HCT116 (cell line): ENCODE measurements at regions not wholly inside any gene's neighbourhood (a gene's known extent, or its start where the extent isn't known, plus 50 kb on each side); places are given as distances from the start of the nearest gene placed in this dataset.

Experiments used
- ATAC-seq: fragments of 200-7000 bp; cut with Tn5 transposase; 2 replicates; pipeline ENCODE4 v1.9.1; 2020; ENCODE audit warnings: mild to moderate bottlenecking, moderate library complexity
- BruUV-seq: library from RNA; stranded (reverse); fragments of 400-500 nt; replicated peaks from 2 replicates; lab custom pipeline; 2021; lab: Mats Ljungman, UMichigan
- CTCF ChIA-PET: fragments of 300-600 bp; sonication (Branson Sonifier 250); formaldehyde crosslinking; loops from one replicate; lab custom pipeline; 2021; ENCODE audit warnings: antibody characterized with exemption; lab: Charles Lee
- POLR2A ChIA-PET: fragments of 300-600, 350-600 bp; sonication (Branson Sonifier 250); formaldehyde crosslinking; loops from one replicate; lab custom pipeline; 2021; ENCODE audit warnings: antibody characterized with exemption; lab: Charles Lee
- RAD21 ChIA-PET, 2 experiments: fragments of 300-600 bp; sonication (Branson Sonifier 250); formaldehyde crosslinking; loops; one replicate each; lab custom pipeline; 2023; ENCODE audit warnings: low total read pairs in 2 of 2; ENCODE audit not compliant: uncharacterized antibody in 2 of 2, unreplicated experiment in 2 of 2, low non-redundant PET in 1 of 2; lab: Charles Lee
- DNase-seq: peaks from one replicate; pipeline ENCODE4 v3.0.0-alpha.2; 2010; ENCODE audit warnings: low read depth, low spot score
- H2AFZ ChIP-seq: fragments of 200-600 bp; shearing (Covaris generic), sonication (generic); 2 replicates; pipeline ENCODE4 v1.6.1; 2017; ENCODE audit warnings: low read depth, mixed run types, mixed read lengths, antibody characterized with exemption, low read length; ENCODE audit not compliant: poor library complexity, severe bottlenecking
- H3K27ac ChIP-seq: 2 replicates; pipeline ENCODE4 v1.5.1; 2012; ENCODE audit warnings: low read depth, low read length
- H3K27me3 ChIP-seq: fragments of 200-600 bp; sonication (generic); 2 replicates; pipeline ENCODE4 v1.6.1; 2016; ENCODE audit warnings: mixed run types, low read length, mixed read lengths; ENCODE audit not compliant: insufficient read depth
- H3K36me3 ChIP-seq, 2 experiments: fragments of 200-500 bp in 1 of 2; fragments of 200-600 bp in 1 of 2; sonication (Bioruptor generic) in 1 of 2; sonication (generic) in 1 of 2; 2 replicates each; pipeline versions ENCODE4 v1.5.1 to v1.6.1; 2014 to 2016; ENCODE audit warnings: low read length in 2 of 2, inconsistent platforms in 1 of 2, mixed read lengths in 1 of 2, mixed run types in 1 of 2; ENCODE audit not compliant: insufficient read depth in 2 of 2, control insufficient read depth in 1 of 2
- H3K4me1 ChIP-seq, 2 experiments: fragments of 200-600 bp in 1 of 2; sonication (generic) in 1 of 2; 2 replicates each; pipeline versions ENCODE4 v1.5.1 to v1.6.1; 2012 to 2017; ENCODE audit warnings: low read length in 2 of 2, inconsistent platforms in 1 of 2, mild to moderate bottlenecking in 1 of 2, mixed read lengths in 1 of 2, mixed run types in 1 of 2, moderate library complexity in 1 of 2; ENCODE audit not compliant: insufficient read depth in 2 of 2, control insufficient read depth in 1 of 2
- H3K4me2 ChIP-seq: fragments of 200-600 bp; sonication (generic); 2 replicates; pipeline ENCODE4 v1.6.1; 2017; ENCODE audit warnings: mixed run types, low read length, mixed read lengths
- H3K4me3 ChIP-seq, 2 experiments: fragments of 200-600 bp in 1 of 2; sonication (generic) in 1 of 2; replicated peaks in 1 of 2; 2 replicates each; pipeline ENCODE4 v1.5.1; 2011 to 2016; ENCODE audit warnings: low read length in 2 of 2, control low read depth in 1 of 2, low read depth in 1 of 2, mild to moderate bottlenecking in 1 of 2, mixed read lengths in 1 of 2, mixed run types in 1 of 2
- H3K79me2 ChIP-seq: fragments of 200-600 bp; sonication (generic); 2 replicates; pipeline ENCODE4 v1.6.1; 2017; ENCODE audit warnings: mild to moderate bottlenecking, mixed run types, low read length, moderate library complexity, mixed read lengths; ENCODE audit not compliant: insufficient read depth
- H3K9ac ChIP-seq: fragments of 200-600 bp; sonication (generic); 2 replicates; pipeline ENCODE4 v1.6.1; 2016; ENCODE audit warnings: low read length, mixed read lengths
- H3K9me2 ChIP-seq: fragments of 200-600 bp; sonication (generic), shearing (Covaris generic); 2 replicates; pipeline ENCODE4 v1.6.1; 2017; ENCODE audit warnings: mixed run types, mild to moderate bottlenecking, moderate library complexity; ENCODE audit not compliant: insufficient read depth
- H3K9me3 ChIP-seq, 2 experiments: fragments of 200-500 bp in 1 of 2; fragments of 200-600 bp in 1 of 2; sonication (Bioruptor generic) in 1 of 2; sonication (generic) in 1 of 2; 2 replicates each; pipeline ENCODE4 v1.6.1; 2014 to 2017; ENCODE audit warnings: low read length in 2 of 2, mixed read lengths in 2 of 2, inconsistent platforms in 1 of 2, low read depth in 1 of 2, mild to moderate bottlenecking in 1 of 2, mixed run types in 1 of 2, moderate library complexity in 1 of 2; ENCODE audit not compliant: control insufficient read depth in 1 of 2, insufficient read depth in 1 of 2
- H4K20me1 ChIP-seq: fragments of 200-600 bp; sonication (generic), shearing (Covaris generic); 2 replicates; pipeline ENCODE4 v1.6.1; 2017; ENCODE audit warnings: mixed run types, mild to moderate bottlenecking, moderate library complexity; ENCODE audit not compliant: insufficient read depth
- CBX3 ChIP-seq: IDR thresholded peaks from 2 replicates; pipeline ENCODE4 v1.6.1; 2012; ENCODE audit warnings: low read depth
- EGR1 ChIP-seq: IDR thresholded peaks from 2 replicates; pipeline ENCODE4 v1.6.1; 2012; ENCODE audit warnings: low read depth
- JUND ChIP-seq: IDR thresholded peaks from 2 replicates; pipeline ENCODE4 v1.6.1; 2012
- MAX ChIP-seq: IDR thresholded peaks from 2 replicates; pipeline ENCODE4 v1.6.1; 2012
- POLR2AphosphoS5 ChIP-seq: IDR thresholded peaks from 2 replicates; pipeline ENCODE4 v1.6.1; 2011; ENCODE audit warnings: mild to moderate bottlenecking, low read depth, low read length, moderate library complexity
- RAD21 ChIP-seq: IDR thresholded peaks from 2 replicates; pipeline ENCODE4 v1.6.1; 2012; ENCODE audit warnings: low read depth, mild to moderate bottlenecking
- YY1 ChIP-seq: IDR thresholded peaks from 2 replicates; pipeline ENCODE4 v1.6.1; 2011; ENCODE audit warnings: low read length, low read depth, moderate library complexity, mild to moderate bottlenecking; ENCODE audit not compliant: insufficient replicate concordance; ENCODE audit errors: extremely low read depth
- ZBTB33 ChIP-seq: IDR thresholded peaks from 2 replicates; pipeline ENCODE4 v1.6.1; 2011; ENCODE audit warnings: mild to moderate bottlenecking, low read length, moderate library complexity; ENCODE audit not compliant: insufficient replicate concordance; ENCODE audit errors: extremely low read depth
- ZFX ChIP-seq: fragments of 450-650 bp; IDR thresholded peaks from 2 replicates; pipeline ENCODE4 v1.6.1; 2017
- ZNF274 ChIP-seq: fragments of 200-500 bp; sonication (Bioruptor generic); IDR thresholded peaks from 2 replicates; pipeline ENCODE4 v1.6.1; 2014; ENCODE audit warnings: mild to moderate bottlenecking, low read depth, low read length, inconsistent platforms
- intact Hi-C: fragments of 100-400 bp; cut with micrococcal nuclease; formaldehyde crosslinking; loops from 2 replicates; pipeline ENCODE4 v1.10.0; 2022

GRCh38 chr11:97231231-97231630, 841.4 kb downstream of the JRKL start:
- no TSS peak for BruUV-seq
- intact Hi-C loops: no loop called here
- ChIA-PET POLR2A (no interaction called here), RAD21 (no interaction called here), CTCF (no interaction called here)
- no peak overlapping the region for H3K4me3 ChIP-seq
- no peaks in the 10 kb centered on the region for H3K36me3 ChIP-seq
- H3K27ac ChIP-seq: no peak overlapping the region
- H3K27me3 ChIP-seq: no peaks in the 10 kb centered on the region
- DNase-seq (no peak), ATAC-seq (no peak)
- H3K4me1 ChIP-seq: no peaks in the 10 kb centered on the region
- no peak overlapping the region for H3K9ac ChIP-seq
- H4K20me1 ChIP-seq: no peaks in the 10 kb centered on the region
- TF ChIP-seq RAD21 (no peak), JUND (no peak), POLR2AphosphoS5 (no peak), CBX3 (no peak), ZNF274 (no peak), ZBTB33 (no peak), MAX (no peak), EGR1 (no peak), YY1 (no peak), ZFX (no peak)
- no peaks in the 10 kb centered on the region for H3K9me2 ChIP-seq
- peaks cover 0 to 30% of the 10 kb centered on the region in 2 experiments; a peak in 1 of 4 replicates for H3K9me3 ChIP-seq
- no peaks in the 10 kb centered on the region for H3K79me2 ChIP-seq
- H3K4me2 ChIP-seq: no peak overlapping the region
- no peak overlapping the region for H2AFZ ChIP-seq
